Fibroblast of the aortic adventitia (primary cell): ENCODE measurements at regions not wholly inside any gene's neighbourhood (a gene's known extent, or its start where the extent isn't known, plus 50 kb on each side); places are given as distances from the start of the nearest gene placed in this dataset.

ENCODE experiments used
- DNase-seq: peaks from one replicate; pipeline ENCODE4 v3.0.0-alpha.2; 2010; ENCODE audit warnings: low read depth
- H3K4me3 ChIP-seq: 2 replicates; pipeline ENCODE4 v1.5.1; 2011; ENCODE audit warnings: low read depth, mild to moderate bottlenecking, control low read depth, low read length, moderate library complexity
- TF ChIP-seq, protein P1 (sequence below): IDR thresholded peaks from 2 replicates; pipeline ENCODE4 v1.5.1; 2011; ENCODE audit warnings: mild to moderate bottlenecking, low read length, control low read depth, inconsistent platforms; ENCODE audit not compliant: insufficient read depth

DNA sequence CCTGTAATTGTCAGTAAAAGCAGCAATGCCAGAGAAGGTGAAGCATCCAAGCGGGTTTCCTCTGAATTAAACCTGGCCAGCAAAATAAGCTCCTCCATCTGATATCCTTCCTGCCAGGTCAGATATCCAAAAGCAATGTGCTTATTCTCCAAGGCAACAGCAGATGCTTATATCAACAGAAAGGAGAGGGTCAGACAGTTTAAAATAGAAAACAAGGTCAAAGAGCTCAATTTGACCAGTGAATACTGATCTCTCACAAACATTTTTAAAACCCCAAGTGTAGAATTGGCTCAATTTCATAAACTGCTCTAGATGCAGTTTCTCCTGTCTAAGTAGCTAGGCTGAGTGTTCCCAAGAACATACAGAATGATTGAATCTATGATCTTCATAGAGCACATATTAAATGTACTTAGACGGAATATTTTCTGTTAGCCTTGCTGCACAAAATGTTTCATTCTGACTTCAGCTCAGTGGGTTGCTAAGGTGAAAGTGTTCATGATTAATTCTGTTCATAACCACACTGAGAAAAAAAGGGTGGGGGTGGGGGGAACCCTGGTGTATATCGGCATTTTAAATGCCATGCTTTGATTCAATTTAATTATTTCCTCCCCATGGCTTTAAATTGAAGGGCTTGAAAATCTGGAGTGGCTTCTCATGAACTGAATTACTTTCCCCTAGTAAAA, 174.2 kb upstream of the ARHGAP20 start:
- DNase-seq: no peak
- TF ChIP-seq, protein P1, sequence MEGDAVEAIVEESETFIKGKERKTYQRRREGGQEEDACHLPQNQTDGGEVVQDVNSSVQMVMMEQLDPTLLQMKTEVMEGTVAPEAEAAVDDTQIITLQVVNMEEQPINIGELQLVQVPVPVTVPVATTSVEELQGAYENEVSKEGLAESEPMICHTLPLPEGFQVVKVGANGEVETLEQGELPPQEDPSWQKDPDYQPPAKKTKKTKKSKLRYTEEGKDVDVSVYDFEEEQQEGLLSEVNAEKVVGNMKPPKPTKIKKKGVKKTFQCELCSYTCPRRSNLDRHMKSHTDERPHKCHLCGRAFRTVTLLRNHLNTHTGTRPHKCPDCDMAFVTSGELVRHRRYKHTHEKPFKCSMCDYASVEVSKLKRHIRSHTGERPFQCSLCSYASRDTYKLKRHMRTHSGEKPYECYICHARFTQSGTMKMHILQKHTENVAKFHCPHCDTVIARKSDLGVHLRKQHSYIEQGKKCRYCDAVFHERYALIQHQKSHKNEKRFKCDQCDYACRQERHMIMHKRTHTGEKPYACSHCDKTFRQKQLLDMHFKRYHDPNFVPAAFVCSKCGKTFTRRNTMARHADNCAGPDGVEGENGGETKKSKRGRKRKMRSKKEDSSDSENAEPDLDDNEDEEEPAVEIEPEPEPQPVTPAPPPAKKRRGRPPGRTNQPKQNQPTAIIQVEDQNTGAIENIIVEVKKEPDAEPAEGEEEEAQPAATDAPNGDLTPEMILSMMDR: no peak
- H3K4me3 ChIP-seq: no peak overlapping the region

- DNase-seq: peak; percentile 89
Measured at GRCh38 chr11:110883256-110883655, 171.0 kb upstream of the ARHGAP20 start.

DNA sequence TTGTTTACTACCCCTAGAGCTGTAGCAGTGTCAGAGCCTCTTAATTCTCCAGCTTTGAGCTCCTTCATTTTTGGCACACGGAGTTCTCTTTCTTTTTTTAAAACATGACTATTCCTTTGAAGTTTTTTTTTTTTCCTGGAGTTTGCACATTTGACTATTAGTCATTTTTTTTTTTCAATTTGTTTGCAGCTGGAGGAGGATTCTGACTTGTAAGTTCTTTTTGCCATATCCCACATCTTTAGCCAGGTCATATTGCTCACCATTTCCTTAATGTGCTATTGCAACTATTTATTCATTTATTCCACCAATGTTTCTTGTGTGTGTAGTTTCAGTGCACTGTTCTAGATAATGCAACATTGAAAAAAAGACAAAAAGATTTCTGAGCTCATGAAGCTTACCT, 166.3 kb upstream of the ARHGAP20 start:
- peak; percentile 92 for DNase-seq
- no peak overlapping the region for H3K4me3 ChIP-seq
- TF ChIP-seq, protein P1: no peak

More at GRCh38 chr11:110883256-110883655, 171.0 kb upstream of the ARHGAP20 start:
- TF ChIP-seq, protein P1: peak; percentile 47
- no peak overlapping the region for H3K4me3 ChIP-seq

GRCh38 chr11:110874437-110875030, 162.3 kb upstream of the ARHGAP20 start:
- peak; percentile 38 for DNase-seq
- TF ChIP-seq, protein P1: no peak
- H3K4me3 ChIP-seq: no peak overlapping the region

- DNase-seq: peak; percentile 30
- no peak overlapping the region for H3K4me3 ChIP-seq
- TF ChIP-seq, protein P1: no peak
Measured at GRCh38 chr11:110873975-110874374, 161.7 kb upstream of the ARHGAP20 start.

DNA sequence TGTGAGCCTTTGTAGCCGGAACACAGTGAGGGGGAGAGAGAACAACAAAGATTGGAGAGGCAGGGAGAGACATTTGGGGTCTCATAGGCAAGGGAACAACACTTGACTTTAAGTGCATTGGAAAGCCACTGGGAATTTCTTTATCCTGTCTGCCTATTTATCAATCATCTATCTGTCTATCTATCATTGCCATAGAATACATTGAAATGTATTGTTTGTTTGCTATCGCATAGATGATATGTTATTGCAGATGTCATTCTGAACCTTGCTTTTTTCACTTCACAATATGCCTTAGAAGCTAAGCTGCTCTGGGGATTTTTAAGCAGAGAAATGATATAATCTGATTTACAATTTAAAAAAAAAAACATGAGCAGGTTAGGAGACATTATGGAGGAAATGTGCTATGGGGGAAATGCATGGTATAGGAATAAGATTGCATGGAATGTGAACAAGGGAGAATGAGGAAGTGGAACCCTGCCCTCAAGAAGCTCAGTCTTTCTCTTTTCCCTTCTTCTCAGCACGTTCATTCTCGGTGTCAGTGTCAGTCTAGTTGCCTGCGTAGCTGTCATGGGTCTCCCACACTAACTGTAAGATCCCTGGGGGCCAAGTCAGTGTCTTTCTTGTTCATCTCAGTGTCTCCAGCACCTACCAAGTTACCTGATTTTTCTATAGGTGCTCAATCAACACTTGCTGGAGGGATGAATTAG, 158.7 kb upstream of the ARHGAP20 start:
- no peak for DNase-seq
- no peak overlapping the region for H3K4me3 ChIP-seq
- TF ChIP-seq, protein P1: no peak
